GM18498 (cell line): ENCODE measurements at regions not wholly inside any gene's neighbourhood (a gene's known extent, or its start where the extent isn't known, plus 50 kb on each side); places are given as distances from the start of the nearest gene placed in this dataset.
"Not testable (repeated sequence)": the region's sequence is repeated elsewhere in the genome, so short reads cannot be mapped to it uniquely, and the experiment has no call there.

Experiments used
- ATAC-seq: cut with Tn5 transposase; IDR thresholded peaks from one replicate; pipeline ENCODE4 v1.9.1; 2021; ENCODE audit warnings: mild to moderate bottlenecking, moderate library complexity; ENCODE audit not compliant: unreplicated experiment

- ATAC-seq, result no peak
These were observed 111.3 kb upstream of the INTU start for GRCh38 chr4:127521463-127521862.

GRCh38 chr4:127523369-127523768 lies 109.4 kb upstream of the INTU start:
- ATAC-seq, result no peak

- ATAC-seq, result no peak
These were observed 107.1 kb upstream of the INTU start for GRCh38 chr4:127525608-127526007.

GRCh38 chr4:127528302-127528701 lies 104.5 kb upstream of the INTU start:
- ATAC-seq, result no peak

- ATAC-seq, result not testable (repeated sequence)
These were observed 102.9 kb upstream of the INTU start for GRCh38 chr4:127529879-127530278.

- ATAC-seq, result no peak
These were observed 99.6 kb upstream of the INTU start for GRCh38 chr4:127533028-127533700.

- ATAC-seq, result no peak
These were observed 98.5 kb upstream of the INTU start for GRCh38 chr4:127534041-127534825.

GRCh38 chr4:127538016-127538415 lies 94.7 kb upstream of the INTU start:
- ATAC-seq, result no peak

- ATAC-seq, result no peak
These were observed 92.2 kb upstream of the INTU start for GRCh38 chr4:127540497-127541025.

GRCh38 chr4:127545271-127545670 lies 87.5 kb upstream of the INTU start:
- no peak for ATAC-seq

GRCh38 chr4:127548990-127549925 lies 83.5 kb upstream of the INTU start:
- no peak for ATAC-seq

- ATAC-seq, result no peak
These were observed 77.7 kb upstream of the INTU start for GRCh38 chr4:127555106-127555505.

GRCh38 chr4:127558088-127558487 lies 74.7 kb upstream of the INTU start:
- ATAC-seq, result no peak

GRCh38 chr4:127558489-127559407 lies 74.0 kb upstream of the INTU start:
- no peak for ATAC-seq

GRCh38 chr4:127559981-127560380 lies 72.8 kb upstream of the INTU start:
- ATAC-seq, result no peak

GRCh38 chr4:127560755-127561154 lies 72.0 kb upstream of the INTU start:
- no peak for ATAC-seq

GRCh38 chr4:127574643-127575042 lies 58.1 kb upstream of the INTU start:
- no peak for ATAC-seq

- no peak for ATAC-seq
These were observed 56.9 kb upstream of the INTU start for GRCh38 chr4:127575888-127576287.

- ATAC-seq, result no peak
These were observed 54.3 kb upstream of the INTU start for GRCh38 chr4:127578491-127578890.

GRCh38 chr4:127578967-127579366 lies 53.8 kb upstream of the INTU start:
- no peak for ATAC-seq
